CD4-positive, alpha-beta T cell (primary cell): ENCODE measurements at regions not wholly inside any gene's neighbourhood (a gene's known extent, or its start where the extent isn't known, plus 50 kb on each side); places are given as distances from the start of the nearest gene placed in this dataset.
"Not testable (repeated sequence)": the region's sequence is repeated elsewhere in the genome, so short reads cannot be mapped to it uniquely, and the experiment has no call there.

Experiments
- ATAC-seq: fragments of 200-7000 bp; cut with Tn5 transposase; one replicate; pipeline ENCODE4 v1.10.0; 2022; ENCODE audit warnings: mild to moderate bottlenecking; ENCODE audit not compliant: poor library complexity
- CTCF ChIA-PET: fragments of 350-600 bp; sonication (Branson Sonifier 250); formaldehyde crosslinking; loops from one replicate; lab custom pipeline; 2021; ENCODE audit warnings: antibody characterized with exemption, inconsistent platforms; lab: Charles Lee
- POLR2A ChIA-PET: fragments of 350-600 bp; sonication (Branson Sonifier 250); formaldehyde crosslinking; loops from one replicate; lab custom pipeline; 2021; ENCODE audit warnings: antibody characterized with exemption, inconsistent platforms; lab: Charles Lee
- DNase-seq, 14 experiments: peaks; one replicate each; pipeline ENCODE4 v3.0.0-alpha.2; 2013 to 2020; ENCODE audit warnings: mixed read lengths in 2 of 14
- H3K27ac ChIP-seq, 2 donors: one replicate each; pipeline versions ENCODE4 v1.5.1 to v1.7.0; 2013; ENCODE audit warnings: low read length in 2 of 2, low read depth in 1 of 2, mild to moderate bottlenecking in 1 of 2
- H3K27me3 ChIP-seq, 2 experiments: 1 replicate in 1 of 2; 2 replicates in 1 of 2; pipeline versions ENCODE4 v1.6.1 to v1.7.0; 2013; ENCODE audit warnings: low read length in 2 of 2, control low read depth in 1 of 2, mild to moderate bottlenecking in 1 of 2, moderate library complexity in 1 of 2; ENCODE audit not compliant: insufficient read depth in 2 of 2, control insufficient read depth in 1 of 2
- H3K36me3 ChIP-seq: one replicate; pipeline ENCODE4 v1.6.1; 2013; ENCODE audit warnings: low read length, control low read depth; ENCODE audit not compliant: insufficient read depth
- H3K4me1 ChIP-seq: one replicate; pipeline ENCODE4 v1.6.1; 2013; ENCODE audit warnings: low read length, control low read depth; ENCODE audit not compliant: insufficient read depth
- H3K4me3 ChIP-seq: one replicate; pipeline ENCODE4 v1.5.1; 2013; ENCODE audit warnings: mild to moderate bottlenecking, low read length, moderate library complexity
- H3K9me3 ChIP-seq, 2 experiments: 1 replicate in 1 of 2; 2 replicates in 1 of 2; pipeline versions ENCODE4 v1.6.1 to v1.7.0; 2013; ENCODE audit warnings: low read length in 2 of 2, mild to moderate bottlenecking in 2 of 2, control low read depth in 1 of 2, moderate library complexity in 1 of 2; ENCODE audit not compliant: control insufficient read depth in 1 of 2, insufficient read depth in 1 of 2
- H3K27ac Mint-ChIP-seq: one replicate; pipeline ENCODE4 v1.8.0; 2020; ENCODE audit warnings: mixed read lengths
- H3K27me3 Mint-ChIP-seq: one replicate; pipeline ENCODE4 v1.8.0; 2021; ENCODE audit warnings: mixed read lengths
- H3K36me3 Mint-ChIP-seq: one replicate; pipeline ENCODE4 v1.8.0; 2021; ENCODE audit warnings: low read depth, mixed read lengths
- H3K4me1 Mint-ChIP-seq: one replicate; pipeline ENCODE4 v1.8.0; 2021; ENCODE audit warnings: low read depth, mixed read lengths
- H3K4me3 Mint-ChIP-seq: one replicate; pipeline ENCODE4 v1.8.0; 2020; ENCODE audit warnings: mild to moderate bottlenecking, mixed read lengths
- H3K9me3 Mint-ChIP-seq: one replicate; pipeline ENCODE4 v1.8.0; 2020; ENCODE audit warnings: mixed read lengths
- CTCF ChIP-seq: fragments of 200-600 bp; IDR thresholded peaks from one replicate; pipeline ENCODE4 v1.8.0; 2022; ENCODE audit warnings: antibody characterized with exemption, mild to moderate bottlenecking
- intact Hi-C, 2 experiments: fragments of 100-400 bp; cut with DNase I in 1 of 2; cut with micrococcal nuclease in 1 of 2; formaldehyde crosslinking; loops; one replicate each; pipeline versions ENCODE4 v1.15.1 to v1.9.0; 2023 to 2025; cut with DNase I, micrococcal nuclease

- Mint-ChIP-seq H3K36me3 (no peaks in the 10 kb centered on the region), H3K27me3 (no peaks in the 10 kb centered on the region), H3K27ac (no peak overlapping the region), H3K4me1 (no peaks in the 10 kb centered on the region), H3K9me3 (no peaks in the 10 kb centered on the region), H3K4me3 (no peak overlapping the region)
- POLR2A ChIA-PET, result no interaction called here
- Histone ChIP-seq H3K27me3 (no peaks in the 10 kb centered on the region), H3K36me3 (no peaks in the 10 kb centered on the region), H3K4me1 (no peaks in the 10 kb centered on the region), H3K9me3 (no peaks in the 10 kb centered on the region), H3K27ac (no peak overlapping the region), H3K4me3 (no peak overlapping the region)
- no peak for TF ChIP-seq CTCF
- intact Hi-C loops, result no loop called here
- ATAC-seq (no peak), DNase-seq (no peak)
- CTCF ChIA-PET, result no interaction called here
These were observed 107.2 kb upstream of the GBE1 start for GRCh38 chr3:81868597-81868996.

- Histone ChIP-seq H3K27ac (no peak overlapping the region), H3K27me3 (no peaks in the 10 kb centered on the region), H3K4me3 (no peak overlapping the region), H3K9me3 (no peaks in the 10 kb centered on the region), H3K4me1 (no peaks in the 10 kb centered on the region), H3K36me3 (no peaks in the 10 kb centered on the region)
- Mint-ChIP-seq H3K4me1 (no peaks in the 10 kb centered on the region), H3K27ac (no peak overlapping the region), H3K9me3 (no peaks in the 10 kb centered on the region), H3K36me3 (no peaks in the 10 kb centered on the region), H3K4me3 (no peak overlapping the region), H3K27me3 (no peaks in the 10 kb centered on the region)
- no peak for DNase-seq
- TF ChIP-seq CTCF, result no peak
- ATAC-seq, result no peak
- ChIA-PET POLR2A (no interaction called here), CTCF (no interaction called here)
- intact Hi-C loops, result no loop called here
These were observed 106.4 kb upstream of the GBE1 start for GRCh38 chr3:81867875-81868274.

GRCh38 chr3:81865164-81865563 lies 103.7 kb upstream of the GBE1 start:
- POLR2A ChIA-PET, H3K36me3 Mint-ChIP-seq, H3K27ac ChIP-seq, H3K27me3 Mint-ChIP-seq, H3K4me3 Mint-ChIP-seq, H3K4me1 ChIP-seq, H3K4me1 Mint-ChIP-seq, H3K9me3 ChIP-seq, CTCF ChIA-PET, H3K9me3 Mint-ChIP-seq, H3K36me3 ChIP-seq, H3K4me3 ChIP-seq, ATAC-seq, DNase-seq, H3K27me3 ChIP-seq, H3K27ac Mint-ChIP-seq, intact Hi-C loops: not testable (repeated sequence)

GRCh38 chr3:81864272-81864671 lies 102.8 kb upstream of the GBE1 start:
- no peaks in the 10 kb centered on the region for H3K4me1 Mint-ChIP-seq
- Histone ChIP-seq H3K4me1 (no peaks in the 10 kb centered on the region), H3K27me3 (no peaks in the 10 kb centered on the region), H3K9me3 (no peaks in the 10 kb centered on the region), H3K36me3 (no peaks in the 10 kb centered on the region), H3K4me3 (no peak overlapping the region), H3K27ac (no peak overlapping the region)
- no peak overlapping the region for H3K4me3 Mint-ChIP-seq
- H3K27me3 Mint-ChIP-seq, result peaks cover 6% of the 10 kb centered on the region
- DNase-seq (no peak), ATAC-seq (no peak)
- no peaks in the 10 kb centered on the region for H3K36me3 Mint-ChIP-seq
- H3K27ac Mint-ChIP-seq, result no peak overlapping the region
- no peaks in the 10 kb centered on the region for H3K9me3 Mint-ChIP-seq
- intact Hi-C loops, result no loop called here
- ChIA-PET CTCF (no interaction called here), POLR2A (no interaction called here)
- no peak for TF ChIP-seq CTCF
